ENCODE measurements at regions not wholly inside any gene's neighbourhood (a gene's known extent, or its start where the extent isn't known, plus 50 kb on each side); places are given as distances from the start of the nearest gene placed in this dataset.
A peak's percentile ranks its signal among the peaks of the same experiment; 100 is the strongest.

DNA sequence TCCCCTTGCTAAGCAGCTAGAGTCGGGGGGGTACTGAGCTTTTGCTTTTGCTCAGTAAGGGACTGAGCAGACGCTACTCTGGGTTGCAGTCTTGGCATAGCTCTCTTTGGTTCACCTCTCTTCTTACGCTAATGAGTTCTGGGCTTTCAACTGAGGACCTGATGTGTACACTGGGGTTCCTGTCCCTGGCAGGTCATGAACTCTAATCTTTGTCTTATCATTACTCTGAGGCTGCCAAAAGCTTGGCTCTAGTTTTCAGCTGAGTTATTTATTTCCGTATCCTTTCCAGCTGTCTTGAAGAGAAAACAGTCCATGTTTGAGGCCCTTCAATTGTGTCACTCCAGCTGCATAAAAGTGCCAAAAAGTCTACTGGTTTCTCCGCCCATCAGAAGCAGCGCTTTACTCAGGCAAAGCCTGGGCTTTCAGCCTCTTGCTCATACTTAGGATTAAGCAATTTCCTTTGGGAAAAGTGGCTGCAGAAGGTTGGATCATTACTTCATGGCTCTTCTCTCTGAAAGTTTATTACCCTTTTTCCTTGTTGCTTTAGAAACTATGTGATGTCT, 121.0 kb upstream of the STOX2 start:
- TF ChIP-seq, protein P1, sequence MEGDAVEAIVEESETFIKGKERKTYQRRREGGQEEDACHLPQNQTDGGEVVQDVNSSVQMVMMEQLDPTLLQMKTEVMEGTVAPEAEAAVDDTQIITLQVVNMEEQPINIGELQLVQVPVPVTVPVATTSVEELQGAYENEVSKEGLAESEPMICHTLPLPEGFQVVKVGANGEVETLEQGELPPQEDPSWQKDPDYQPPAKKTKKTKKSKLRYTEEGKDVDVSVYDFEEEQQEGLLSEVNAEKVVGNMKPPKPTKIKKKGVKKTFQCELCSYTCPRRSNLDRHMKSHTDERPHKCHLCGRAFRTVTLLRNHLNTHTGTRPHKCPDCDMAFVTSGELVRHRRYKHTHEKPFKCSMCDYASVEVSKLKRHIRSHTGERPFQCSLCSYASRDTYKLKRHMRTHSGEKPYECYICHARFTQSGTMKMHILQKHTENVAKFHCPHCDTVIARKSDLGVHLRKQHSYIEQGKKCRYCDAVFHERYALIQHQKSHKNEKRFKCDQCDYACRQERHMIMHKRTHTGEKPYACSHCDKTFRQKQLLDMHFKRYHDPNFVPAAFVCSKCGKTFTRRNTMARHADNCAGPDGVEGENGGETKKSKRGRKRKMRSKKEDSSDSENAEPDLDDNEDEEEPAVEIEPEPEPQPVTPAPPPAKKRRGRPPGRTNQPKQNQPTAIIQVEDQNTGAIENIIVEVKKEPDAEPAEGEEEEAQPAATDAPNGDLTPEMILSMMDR (IDR thresholded peaks at IDR 0.05; ENCODE audit: extremely low read depth, missing control alignments): no peak
- no peak for DNase-seq (ENCODE audit: low spot score)

DNA sequence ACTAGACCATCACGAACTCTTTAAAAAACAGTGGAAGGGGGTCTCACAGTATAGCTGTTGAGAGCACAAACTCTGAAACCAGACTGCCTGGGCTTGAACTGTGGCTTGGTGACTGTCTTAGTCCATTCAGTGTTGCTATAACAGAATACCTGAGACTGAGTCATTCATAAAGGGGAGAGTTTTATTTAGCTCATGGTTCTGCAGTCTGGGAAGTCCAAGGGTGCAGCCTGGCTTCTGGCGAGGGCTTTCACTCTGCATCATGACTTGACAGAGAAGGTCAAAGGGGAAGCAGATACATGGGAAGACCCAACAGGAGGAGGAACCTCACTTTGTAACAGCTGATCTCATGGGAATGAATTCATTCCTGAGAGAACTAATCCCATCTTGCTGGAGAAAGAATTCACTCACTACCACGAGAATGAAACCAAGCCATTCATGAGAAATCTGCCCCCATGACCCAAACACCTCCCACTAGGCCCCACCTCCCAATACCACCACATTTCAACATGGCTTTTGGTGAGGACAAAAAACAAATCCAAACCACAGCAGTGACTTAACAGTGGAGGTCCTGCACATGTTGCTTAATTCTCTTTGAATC, 116.7 kb upstream of the STOX2 start:
- DNase-seq (ENCODE audit: low spot score): no peak
- TF ChIP-seq, protein P1 (IDR thresholded peaks at IDR 0.05; ENCODE audit: extremely low read depth, missing control alignments): no peak

DNA sequence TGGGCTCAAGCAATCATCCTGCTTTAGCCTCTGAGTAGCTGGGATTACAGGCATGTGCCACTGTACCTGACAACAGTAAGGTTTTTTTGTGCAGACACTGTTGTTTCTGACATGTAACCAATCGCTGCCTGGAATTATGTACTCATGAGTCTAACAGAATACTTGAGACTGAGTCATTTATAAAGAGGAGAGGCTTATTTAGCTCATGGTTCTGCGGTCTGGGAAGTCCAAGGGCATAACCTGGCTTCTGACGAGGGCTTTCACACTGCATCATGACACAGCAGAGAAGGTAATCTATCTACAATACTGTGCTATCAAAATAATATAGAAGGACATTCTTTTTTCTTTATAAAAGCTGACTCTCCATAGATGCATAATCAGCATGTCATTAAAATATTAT, 115.5 kb upstream of the STOX2 start:
- no peak for DNase-seq (ENCODE audit: low spot score)

DNA sequence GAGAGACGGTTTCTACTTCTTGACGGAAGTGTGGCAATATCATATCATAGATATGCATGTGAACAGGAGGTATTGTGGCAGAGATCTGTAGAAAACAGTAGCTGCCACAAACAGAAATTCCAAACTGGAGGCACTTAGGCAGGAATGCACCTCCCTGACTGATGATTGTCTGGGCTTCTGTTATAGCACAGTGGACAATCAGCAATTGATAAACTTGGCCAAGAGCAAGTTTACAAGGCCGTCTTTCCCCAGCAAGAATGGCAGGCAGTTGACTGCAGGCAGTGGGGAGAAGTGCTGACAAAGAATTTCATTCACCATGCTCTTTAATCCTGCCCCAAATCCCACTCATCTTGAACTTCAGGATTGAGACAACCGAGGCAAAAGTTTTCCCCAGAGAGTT, 114.4 kb upstream of the STOX2 start:
- no peak for DNase-seq (ENCODE audit: low spot score)
- TF ChIP-seq, protein P1 (IDR thresholded peaks at IDR 0.05; ENCODE audit: extremely low read depth, missing control alignments): no peak

More for the DNA sequence above, 115.5 kb upstream of the STOX2 start:
- TF ChIP-seq, protein P1 (IDR thresholded peaks at IDR 0.05; ENCODE audit: extremely low read depth, missing control alignments): no peak

GRCh38 chr4:183797011-183797444, 108.1 kb upstream of the STOX2 start:
- no peak for DNase-seq (ENCODE audit: low spot score)
- TF ChIP-seq, protein P1 (IDR thresholded peaks at IDR 0.05; ENCODE audit: extremely low read depth, missing control alignments): no peak

DNA sequence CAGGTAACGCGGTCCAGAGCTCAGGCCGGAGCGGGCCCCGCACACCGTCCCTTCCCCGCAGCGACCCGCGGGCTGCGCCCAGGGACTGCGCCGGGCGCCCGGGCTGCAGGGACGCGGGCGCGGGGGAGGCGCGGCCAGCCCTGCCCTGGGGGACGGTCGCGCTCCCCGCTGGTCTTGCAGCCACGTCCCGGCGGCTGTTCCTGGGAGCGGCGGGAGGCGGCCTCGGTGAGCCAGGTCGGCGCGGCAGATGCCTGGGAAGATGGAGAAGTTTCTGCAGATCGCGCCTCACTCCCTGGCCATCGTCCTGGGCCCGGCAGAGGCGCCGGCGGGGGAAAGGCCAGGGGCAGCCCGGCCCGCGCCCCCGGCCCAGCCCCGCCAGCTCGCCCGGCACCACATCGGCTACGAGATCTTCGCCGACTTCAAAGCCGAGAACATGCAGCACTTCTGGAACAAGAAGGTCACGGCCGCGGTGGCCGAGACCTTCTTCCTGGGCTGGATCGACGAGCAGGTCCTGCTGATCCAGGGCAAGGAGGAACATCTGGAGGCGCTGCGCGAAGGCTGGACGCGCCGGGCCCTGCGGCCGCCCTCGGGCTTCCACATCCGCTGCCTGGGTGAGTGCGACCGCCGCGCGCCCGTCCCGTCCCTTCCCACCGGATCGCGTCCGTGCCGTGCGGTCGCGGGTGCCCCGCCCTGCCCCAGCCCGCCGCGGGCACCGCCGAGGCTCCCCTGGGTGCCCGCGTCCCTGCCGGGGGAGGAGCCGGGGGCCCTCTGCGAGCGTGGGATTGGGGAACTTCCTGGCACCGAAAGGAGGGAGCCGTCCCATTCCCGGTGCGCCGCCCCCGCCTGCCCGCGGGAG, 107.4 kb upstream of the STOX2 start:
- peak; percentile 41 for DNase-seq (ENCODE audit: low spot score)
- TF ChIP-seq, protein P1 (IDR thresholded peaks at IDR 0.05; ENCODE audit: extremely low read depth, missing control alignments): no peak
